NCI-H187 treated with DMSO at 0.1 percent for 48 hours (cell line): ENCODE measurements at regions not wholly inside any gene's neighbourhood (a gene's known extent, or its start where the extent isn't known, plus 50 kb on each side); places are given as distances from the start of the nearest gene placed in this dataset.
"Not testable (repeated sequence)": the region's sequence is repeated elsewhere in the genome, so short reads cannot be mapped to it uniquely, and the experiment has no call there.

Source experiments
- DNase-seq: peaks from one replicate; lab custom pipeline; 2025; lab: John Stamatoyannopoulos, UW

DNA sequence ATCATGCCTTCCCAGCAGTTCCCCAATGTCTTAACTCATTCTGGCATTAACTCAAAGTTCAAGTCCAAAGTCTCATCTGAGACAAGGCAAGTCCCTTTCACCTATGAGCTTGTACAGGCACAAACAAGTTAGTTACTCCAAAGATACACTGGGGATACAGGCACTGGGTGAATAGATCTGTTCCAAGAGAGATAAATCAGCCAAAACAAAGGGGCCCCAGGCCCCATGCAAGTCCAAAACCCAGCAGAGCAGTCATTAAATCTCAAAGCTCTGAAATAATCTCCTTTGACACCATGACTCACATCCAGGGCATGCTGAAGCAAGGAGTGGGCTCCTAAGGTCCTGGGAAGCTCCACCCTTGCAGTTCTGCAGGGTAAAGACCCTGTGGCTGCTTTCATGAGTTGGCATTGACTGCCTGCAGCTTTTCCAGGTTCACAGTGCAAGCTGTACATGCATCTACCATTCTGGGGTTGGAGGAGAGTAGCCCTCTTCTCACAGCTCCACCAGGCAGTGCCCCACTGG, 332.2 kb upstream of the KIF2B start:
- DNase-seq: no peak

DNA sequence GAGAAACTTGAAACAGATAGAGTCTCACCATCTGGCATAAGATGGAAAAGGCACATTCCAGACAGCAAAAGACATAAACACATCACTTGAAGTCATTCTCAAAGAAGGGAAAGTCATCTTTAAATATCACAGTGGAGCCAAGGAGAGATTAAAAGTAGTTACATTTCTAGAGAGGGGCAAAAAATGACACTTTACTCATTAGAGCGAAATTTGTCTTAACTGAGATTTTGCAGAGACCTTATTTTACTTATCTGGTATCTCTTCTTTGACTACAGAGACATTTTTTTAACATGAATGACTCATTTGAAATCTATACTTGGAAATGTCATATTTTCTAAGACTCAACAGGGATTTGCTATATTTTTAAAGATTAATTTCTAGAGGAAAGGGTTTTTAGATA, 339.0 kb upstream of the KIF2B start:
- DNase-seq: no peak

DNA sequence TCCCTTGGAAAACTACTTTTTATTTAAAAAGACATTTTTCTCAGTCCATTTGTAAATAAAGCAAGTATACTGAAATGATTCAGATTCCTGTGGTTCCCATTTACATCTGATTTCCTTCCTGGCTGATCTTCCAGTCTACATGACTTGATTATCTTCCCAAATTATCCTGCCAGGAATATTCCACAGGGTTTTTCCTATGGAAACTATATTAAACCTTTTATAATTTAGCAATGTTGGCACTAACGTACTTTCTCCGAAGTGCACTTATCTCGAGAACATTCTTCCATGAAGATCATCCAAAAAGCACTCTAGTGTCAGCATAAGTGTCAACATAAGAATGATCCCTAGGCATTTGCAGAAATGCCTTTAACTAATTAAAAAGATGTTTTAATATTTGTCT, 347.7 kb upstream of the KIF2B start:
- no peak for DNase-seq

DNA sequence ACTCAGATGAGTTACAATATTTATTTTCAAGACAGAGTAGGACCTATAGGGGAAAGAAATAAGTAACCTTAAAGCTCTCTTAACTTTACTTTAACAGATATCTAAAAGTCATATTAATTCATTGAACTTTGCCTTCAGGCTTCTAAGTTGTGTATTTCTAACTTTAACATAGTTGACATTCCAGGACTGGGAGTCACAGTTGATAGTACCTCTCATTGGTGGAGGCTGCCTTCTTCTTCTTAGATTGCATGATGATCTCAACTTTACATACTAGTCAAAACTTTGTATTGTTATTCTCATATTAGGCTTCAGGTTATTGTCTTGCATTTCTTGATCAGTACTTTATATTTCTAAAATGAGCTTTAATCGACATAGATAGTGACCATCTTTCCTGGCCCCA, 350.1 kb upstream of the KIF2B start:
- no peak for DNase-seq

DNA sequence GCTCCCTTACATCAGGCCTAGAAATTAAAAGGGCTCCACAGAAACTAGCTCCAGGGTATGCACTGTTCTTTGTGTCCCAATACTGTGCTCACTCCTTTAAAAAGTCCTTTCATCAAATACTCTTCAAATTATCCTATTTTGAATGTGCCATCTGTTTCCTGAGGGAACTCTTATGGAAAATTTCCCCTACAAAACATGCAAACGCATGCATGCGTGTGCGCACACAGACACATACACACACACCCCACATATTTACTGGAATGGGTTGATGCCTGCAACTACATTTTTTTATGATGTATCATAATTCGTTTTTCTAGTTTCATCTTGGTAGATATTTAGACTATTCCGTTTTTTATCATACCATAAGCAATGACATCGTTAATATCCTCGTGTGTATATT, 351.2 kb upstream of the KIF2B start:
- DNase-seq: no peak

DNA sequence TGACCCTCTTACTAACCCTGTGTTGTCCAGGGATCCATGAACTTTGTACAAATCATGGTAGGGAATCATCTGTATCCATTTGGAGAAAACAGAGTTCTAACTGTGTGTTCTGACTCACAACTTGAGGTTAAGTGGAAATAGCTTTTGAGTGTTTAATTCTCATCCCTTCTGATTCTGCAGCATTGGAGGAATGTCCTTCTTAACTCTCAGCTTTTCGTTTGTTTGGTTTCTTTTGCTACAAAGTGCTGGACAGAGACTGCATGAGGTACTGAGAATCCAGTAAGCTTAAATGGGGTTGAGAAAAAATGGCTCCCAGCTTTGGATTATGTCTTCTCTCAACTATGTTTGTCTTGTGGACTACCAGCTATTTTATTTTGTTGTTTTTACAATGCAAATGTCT, 352.1 kb upstream of the KIF2B start:
- DNase-seq: no peak

DNA sequence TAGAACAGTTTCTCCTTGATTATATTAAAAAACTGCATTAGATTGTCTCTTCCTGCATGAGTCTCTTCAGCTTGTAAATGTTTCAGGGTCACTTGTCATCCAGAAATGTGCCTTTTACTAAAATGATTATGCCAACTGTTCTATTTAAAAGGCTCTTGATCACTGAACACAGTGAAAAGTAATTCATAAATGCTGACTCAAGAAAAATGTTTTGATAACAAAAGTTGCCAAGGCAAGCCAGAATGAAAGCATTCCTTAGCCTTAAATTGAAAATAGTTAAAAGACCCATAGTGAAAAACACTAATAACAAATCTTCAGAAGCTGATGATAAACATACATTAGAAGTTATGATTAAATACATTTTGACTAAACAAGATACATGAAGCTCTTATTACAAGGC, 356.0 kb upstream of the KIF2B start:
- DNase-seq: no peak

DNA sequence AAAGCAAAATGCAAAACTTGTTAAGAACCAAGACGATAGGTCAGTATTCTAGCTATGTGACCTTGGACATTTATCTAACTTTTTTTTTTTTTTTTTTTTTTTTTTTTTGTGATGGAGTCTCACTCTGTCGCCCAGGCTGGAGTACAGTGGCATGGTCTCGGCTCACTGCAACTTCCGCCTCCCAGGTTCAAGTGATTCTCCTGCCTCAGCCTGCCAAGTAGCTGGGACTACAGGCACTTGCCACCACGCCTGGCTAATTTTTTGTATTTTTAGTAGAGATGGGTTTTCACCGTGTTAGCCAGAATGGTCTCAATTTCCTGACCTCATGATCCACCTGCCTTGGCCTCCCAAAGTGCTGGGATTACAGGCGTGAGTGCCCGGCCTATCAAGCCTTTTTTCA, 358.3 kb upstream of the KIF2B start:
- not testable (repeated sequence) for DNase-seq

DNA sequence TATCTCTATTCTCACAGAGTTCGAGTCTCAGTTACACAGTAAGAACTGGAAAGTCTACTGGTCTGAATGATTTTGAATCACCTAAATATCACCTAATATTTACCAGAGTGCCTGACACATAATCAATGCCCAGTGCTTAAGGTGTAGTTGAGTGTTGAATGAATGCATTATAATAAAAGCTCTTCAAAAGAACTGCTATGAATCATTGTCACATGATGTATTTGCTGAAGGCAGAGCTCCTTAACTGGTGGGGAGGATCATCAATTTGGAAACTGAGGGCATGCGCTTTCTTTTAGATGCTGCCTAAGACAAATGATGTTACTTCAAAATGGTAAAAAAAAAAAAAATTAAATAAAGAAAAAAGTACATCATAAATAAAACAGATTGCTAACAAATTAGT, 359.4 kb upstream of the KIF2B start:
- DNase-seq: no peak

DNA sequence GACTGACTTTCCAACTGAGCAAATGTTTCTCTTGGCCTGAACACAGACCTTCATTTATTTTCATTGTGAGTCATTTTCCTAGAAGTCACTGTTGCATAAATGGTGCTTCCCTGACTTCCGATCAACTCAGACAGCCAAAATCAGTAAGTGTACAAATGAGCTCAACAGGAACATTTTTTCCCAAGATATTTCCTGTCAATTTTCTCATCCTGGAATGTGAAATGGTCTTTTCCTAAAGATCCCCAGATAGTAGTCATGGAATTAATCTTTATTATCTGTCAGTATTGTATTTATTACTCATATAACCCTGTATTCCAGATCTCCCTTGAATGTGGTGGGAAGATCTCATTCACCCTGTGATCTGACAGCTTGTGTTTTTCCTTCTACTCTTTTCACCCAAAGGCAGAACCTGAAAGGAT, 360.3 kb upstream of the KIF2B start:
- no peak for DNase-seq

DNA sequence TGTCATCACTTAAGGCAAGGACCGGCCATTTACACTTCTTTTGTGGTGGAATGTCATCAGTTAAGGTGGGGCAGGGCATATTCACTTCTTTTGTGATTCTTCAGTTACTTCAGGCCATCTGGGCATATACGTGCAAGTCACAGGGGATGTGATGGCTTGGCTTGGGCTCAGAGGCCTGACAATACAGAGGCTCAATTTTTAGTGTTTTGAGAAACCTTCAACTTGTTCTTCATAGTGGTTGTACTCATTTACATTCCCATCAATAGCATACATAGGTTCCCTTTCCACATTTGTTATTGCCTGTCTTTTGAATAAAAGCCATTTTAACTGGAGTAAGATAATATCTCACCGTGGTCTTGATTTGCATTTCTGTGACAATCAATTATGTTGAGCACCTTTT, 366.8 kb upstream of the KIF2B start:
- not testable (repeated sequence) for DNase-seq

DNA sequence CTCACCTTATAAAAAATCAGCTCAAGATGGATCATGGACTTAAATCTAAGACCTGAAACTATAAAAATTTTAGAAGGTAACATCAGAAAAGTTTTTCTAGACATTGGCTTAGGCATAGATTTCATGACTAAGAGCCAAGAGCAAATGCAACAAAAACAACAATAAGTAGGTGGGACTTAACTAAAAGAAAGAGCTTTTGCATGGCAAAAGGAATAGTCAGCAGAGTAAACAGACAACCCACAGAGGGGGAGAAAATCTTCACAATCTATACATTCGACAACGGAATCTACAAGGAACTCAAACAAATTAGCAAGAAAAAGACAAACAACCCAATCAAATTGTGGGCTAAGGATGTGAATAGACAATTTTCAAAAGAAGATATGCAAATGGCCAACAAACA, 368.4 kb upstream of the KIF2B start:
- DNase-seq: no peak

DNA sequence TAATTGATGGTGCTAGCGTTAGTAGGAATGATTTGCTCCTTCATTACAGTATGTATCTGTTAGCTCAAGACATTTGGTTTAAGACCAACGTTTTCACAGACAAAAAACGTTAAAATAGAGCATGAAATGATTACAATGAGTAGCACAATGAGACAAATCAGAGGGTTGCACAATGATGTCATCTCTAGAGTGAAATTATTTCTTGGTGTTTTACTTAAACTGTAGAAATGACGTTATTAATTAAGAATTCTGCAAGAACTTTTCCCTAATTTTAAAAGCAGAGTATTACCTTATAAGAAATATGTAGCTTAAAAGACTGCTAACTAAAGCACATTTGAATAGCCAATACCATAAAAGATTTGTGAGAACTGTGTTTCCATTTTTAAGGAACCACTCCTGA, 373.4 kb upstream of the KIF2B start:
- no peak for DNase-seq

DNA sequence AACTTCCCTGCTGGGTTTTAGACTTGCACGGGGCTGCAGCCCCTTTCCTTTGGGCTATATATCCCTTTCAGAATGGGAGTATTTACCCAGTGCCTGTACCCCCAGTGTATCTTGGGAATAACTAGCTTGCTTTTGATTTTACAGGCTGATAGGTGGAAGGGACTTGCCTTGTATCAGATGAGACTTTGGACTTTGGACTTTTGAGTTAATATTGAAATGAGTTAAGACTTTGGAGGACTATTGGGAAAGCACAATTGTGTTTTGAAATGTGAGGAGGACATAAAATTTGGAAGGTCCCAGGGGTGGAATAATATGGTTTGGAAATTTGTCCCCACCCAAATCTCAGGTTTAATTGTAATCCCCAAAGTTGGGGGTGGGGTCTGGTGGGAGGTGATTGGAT, 393.8 kb upstream of the KIF2B start:
- DNase-seq: no peak

DNA sequence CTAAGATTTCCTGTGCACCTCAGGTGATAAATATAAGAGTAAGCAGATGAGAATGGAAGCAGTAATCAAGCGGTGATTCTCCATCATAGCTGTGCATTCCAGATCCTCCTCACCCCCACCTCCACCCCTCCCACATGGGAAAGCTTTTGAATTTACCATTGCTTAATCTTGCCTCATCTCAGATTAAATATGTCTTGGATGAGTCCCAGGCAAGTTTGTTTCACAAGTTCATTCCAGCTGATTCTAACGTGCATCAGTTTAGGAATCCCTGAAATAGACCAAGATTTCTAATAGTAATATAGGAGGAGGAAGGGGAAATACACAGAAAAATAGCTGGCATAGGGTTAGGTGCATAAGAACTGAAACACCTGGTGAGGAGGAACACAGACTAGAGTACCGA, 396.2 kb upstream of the KIF2B start:
- no peak for DNase-seq

DNA sequence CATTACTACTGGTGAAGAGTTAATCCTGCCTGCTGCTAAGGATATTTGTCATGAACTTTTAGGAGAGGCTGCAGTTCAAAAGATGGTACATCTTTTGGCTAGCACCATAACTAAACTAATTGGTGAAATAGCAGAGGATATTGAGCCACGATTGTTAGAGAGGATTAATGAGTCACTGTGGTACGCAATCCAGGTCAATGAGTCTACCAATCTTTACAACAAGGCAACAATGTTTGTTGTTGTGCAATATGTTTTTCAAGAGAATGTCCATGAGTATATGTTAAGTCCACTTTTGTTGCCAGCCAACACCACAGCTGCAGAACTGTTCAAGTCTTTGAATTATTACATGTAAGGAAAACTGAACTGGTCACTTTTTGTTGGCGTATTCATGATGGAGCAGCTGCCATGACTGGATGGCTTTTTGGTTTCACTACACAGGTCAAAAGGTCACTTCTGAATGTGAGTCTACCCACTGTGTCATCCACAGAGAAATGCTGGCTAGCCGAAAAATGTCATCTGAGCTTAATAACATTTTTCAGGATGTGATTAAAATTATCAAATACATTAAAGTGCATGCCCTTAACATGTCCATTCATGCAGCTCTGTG, 402.6 kb upstream of the KIF2B start:
- DNase-seq: no peak

DNA sequence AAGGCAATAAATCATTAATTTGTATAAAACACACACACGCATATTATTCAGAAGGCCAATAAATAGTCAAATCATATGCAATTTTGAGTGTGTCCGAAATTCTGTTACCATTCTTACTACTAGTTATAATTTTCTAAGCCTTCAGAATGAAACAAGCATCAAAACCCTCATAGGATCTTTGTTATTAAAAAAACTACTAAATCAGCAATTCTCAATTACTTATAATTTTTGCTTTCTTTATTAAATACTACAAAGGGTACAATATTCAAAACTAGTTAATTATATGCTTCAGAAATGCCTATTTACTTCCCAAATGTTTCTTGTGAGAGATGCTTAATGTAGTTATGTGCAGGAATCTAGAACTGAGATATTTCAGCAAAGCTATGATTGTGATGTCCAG, 413.1 kb upstream of the KIF2B start:
- DNase-seq: no peak

DNA sequence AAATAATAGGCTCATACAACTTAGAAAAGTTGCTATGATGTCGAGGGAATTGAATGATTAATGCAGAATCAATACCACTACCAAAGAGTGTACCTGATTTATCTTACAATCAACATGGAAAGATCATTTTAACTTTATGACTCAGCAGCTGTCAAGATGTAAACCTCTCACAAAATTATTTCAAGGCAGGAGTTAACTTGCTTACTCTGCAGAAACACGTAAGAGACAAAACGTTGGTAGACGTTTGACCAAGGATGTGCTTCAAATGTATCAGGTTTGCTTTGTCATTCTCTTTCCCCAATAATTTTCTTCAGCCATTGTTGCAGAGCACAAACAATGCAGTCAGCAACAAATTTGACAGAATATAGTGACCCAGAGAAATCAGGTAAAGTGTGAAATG, 415.8 kb upstream of the KIF2B start:
- DNase-seq: no peak

DNA sequence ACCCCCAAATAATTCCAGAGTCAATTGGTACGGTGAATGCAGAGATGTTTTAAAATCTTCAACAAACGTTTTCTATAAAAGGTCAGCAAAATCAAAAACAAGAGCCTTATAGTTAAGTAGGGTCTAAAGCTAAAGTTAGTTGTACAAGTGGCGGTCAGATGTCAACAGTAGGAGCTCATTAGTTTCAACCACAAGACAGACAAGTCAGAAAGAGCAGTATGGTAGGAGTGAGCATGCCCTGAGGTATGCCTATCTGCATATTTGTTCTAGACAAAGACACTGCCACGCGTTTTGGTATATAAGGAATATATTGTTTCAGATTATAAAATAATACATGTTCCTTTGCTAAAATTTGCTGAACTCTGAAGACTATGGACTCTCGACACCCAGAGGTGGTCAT, 431.5 kb upstream of the KIF2B start:
- no peak for DNase-seq

DNA sequence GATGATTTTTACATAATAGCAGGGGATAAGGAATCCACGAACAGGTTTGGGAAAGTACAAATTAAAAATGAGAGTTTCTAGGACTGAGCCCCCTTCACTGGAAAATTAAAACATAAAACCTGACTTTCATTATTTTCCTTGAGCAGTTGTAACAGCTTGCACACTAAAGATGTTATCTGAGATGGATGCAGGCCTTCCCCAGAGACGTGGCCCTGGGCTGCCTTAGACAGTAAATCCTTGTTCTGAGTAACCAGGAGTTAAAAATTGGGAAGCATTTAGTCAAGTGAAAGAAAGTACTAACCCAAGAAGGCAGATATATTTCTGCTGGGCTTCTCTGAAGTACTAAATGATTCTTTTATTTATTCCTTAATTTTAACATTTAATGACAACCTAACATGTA, 432.2 kb upstream of the KIF2B start:
- no peak for DNase-seq

DNA sequence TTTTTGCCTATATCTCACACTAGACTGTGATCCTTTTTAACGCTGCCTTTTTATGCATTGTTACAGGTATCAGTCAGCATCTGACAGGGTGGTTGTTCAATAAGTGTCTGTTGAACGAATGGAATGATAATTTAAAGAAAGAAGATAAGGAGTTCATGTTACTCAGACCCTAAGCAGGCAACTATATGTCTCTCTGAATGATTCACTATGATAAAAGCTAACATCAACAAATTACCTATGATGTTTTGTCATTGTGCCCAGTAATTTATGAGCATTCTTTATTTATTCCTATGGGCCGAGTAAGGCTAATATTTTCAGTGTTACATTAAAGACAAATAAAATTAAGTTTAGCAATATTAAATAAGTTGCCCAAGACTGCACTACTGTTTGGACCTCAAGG, 435.0 kb upstream of the KIF2B start:
- DNase-seq: no peak

DNA sequence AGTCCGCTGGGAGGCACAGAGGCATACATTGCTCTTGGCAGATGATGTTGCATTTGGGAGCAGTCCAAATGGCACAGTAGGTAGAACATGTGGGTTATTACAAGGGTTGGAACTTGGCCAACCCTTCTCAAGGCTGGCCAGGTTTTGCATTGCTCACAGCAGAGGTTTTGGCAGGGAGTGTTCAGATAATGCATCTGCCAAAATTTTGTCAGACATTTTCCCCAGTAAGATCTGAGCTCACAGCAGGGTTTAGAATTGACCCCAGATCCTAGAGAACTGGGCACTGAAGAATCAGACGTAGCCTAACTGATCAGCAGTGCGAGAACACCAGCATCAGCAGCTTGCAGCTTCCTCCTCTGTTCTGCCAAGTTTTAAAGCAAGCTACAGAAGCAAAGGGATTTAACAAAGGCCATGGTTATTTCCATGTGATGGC, 468.8 kb upstream of the KIF2B start:
- DNase-seq: no peak

DNA sequence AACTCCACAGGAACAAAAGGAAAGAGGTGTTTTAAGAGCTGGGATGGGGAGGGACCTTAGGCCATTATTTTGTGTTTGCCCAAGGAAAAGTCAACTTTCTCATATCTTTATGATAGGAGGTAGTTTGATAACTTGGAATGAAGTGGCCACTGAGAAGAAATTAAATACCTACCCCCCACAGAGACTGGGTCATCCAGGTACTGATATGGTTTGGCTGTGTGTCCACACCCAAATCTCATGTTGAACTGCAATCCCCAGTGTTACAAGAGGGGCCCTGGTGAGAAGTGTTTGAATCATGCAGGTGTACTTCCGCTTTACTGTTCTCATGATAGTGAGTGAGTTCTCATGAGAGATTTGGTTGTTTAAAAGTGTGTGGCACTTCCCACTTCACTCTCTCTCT, 477.9 kb upstream of the KIF2B start:
- no peak for DNase-seq

DNA sequence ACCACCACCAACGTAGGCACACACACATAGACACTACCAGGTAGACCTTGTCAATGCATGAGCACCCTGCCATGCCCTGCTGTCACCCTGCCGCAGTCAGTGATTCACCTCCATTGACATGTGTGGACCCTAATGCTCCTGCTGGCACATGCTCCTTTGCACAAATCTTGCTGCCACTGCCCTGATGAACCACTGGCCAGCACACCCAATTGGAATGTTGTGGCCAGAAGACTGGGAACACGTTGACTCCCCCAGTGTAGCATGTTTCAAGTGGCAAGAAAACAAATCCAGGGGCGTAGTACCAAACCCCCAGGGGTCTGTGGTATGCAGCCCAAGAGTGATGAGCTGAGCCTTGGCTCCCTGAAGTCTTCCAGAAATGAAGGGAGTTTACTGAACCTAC, 486.4 kb upstream of the KIF2B start:
- no peak for DNase-seq

DNA sequence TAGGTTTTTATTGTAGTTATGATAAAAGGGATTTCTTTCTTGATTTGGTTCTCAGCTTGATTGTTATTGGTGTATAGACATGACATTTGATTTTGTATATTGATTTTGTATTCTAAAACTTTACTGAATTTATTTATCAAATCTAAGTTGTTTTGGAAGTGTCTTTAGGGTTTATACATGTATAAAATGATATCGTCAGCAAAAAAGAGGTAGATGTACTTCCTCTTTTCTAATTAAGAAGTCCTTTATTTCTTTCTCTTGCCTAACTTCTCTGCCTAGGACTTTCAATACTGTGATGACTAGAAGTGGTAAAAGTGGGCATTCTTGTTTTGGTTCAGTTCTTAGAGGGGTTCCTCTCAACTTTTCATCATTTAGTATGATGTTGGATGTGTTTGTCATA, 487.3 kb upstream of the KIF2B start:
- no peak for DNase-seq
